ENCODE measurements at regions not wholly inside any gene's neighbourhood (a gene's known extent, or its start where the extent isn't known, plus 50 kb on each side); places are given as distances from the start of the nearest gene placed in this dataset.

DNA sequence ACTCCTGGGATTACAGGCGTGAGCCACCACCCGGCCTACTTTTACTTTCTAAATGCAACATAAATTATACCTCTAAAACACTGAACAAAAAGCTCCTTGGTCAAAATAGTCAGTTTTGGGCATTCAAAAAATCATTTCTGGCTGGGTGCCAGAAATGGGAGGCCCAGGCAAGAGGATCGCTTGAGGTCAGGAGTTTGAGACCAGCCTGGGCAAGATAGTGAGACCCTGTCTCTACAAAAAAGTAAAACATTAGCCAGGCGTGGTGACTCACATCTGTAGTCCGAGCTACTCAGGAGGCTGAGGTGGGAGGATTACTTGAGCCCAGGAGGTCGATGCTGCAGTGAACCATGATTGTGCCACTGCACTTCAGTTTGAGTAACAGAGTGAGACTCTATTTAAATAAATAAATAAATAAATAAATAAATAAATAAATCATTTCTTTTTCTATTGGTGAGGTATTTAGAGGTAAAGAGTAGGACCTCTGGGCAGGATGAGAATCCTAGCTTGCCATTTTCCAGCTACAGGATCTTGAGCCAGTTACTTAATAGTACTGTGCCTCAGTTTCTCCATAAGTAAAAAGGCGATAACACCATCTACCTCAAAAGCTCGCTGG lies 87.6 kb downstream of the SKIDA1 start (continued):
- TF ChIP-seq MTA3 (IDR thresholded peaks at IDR 0.05; ENCODE audit: borderline replicate concordance, low read length) (no peak), NFIC (IDR thresholded peaks at IDR 0.05; ENCODE audit: low read depth, low read length) (no peak), BHLHE40 (IDR thresholded peaks at IDR 0.05; ENCODE audit: borderline replicate concordance in 1 of 2, low read depth in 2 of 2, low read length in 1 of 2) (no peak), TCF3 (IDR thresholded peaks at IDR 0.05; ENCODE audit: borderline replicate concordance, insufficient read depth, low read depth, low read length) (no peak)
- TF ChIP-seq, protein P1, sequence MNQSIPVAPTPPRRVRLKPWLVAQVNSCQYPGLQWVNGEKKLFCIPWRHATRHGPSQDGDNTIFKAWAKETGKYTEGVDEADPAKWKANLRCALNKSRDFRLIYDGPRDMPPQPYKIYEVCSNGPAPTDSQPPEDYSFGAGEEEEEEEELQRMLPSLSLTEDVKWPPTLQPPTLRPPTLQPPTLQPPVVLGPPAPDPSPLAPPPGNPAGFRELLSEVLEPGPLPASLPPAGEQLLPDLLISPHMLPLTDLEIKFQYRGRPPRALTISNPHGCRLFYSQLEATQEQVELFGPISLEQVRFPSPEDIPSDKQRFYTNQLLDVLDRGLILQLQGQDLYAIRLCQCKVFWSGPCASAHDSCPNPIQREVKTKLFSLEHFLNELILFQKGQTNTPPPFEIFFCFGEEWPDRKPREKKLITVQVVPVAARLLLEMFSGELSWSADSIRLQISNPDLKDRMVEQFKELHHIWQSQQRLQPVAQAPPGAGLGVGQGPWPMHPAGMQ (IDR thresholded peaks at IDR 0.05; ENCODE audit: borderline replicate concordance): no peak

DNA sequence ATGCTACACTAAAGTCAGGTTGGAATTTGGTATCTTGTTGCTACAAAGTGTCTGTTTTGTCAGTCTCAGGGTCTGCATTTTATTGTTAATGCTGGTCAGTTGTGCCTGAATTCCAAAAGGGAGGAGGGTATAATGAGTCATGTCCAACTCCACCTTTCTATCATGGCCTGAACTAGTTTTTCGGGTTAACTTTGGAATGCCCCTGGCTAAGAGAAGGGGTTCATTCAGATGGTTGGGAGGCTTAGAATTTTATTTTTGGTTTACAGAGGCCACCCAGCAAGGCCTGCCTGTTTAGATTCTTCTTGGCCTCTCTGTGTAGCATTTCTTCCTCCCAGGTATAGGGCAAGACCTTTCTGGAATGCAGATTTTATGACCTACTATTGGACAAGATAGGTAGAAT lies 93.2 kb downstream of the SKIDA1 start:
- DNase-seq (ENCODE audit: low read depth, low spot score) (no peak), ATAC-seq (no peak), FAIRE-seq (no peak)
- ChIA-PET CTCF (no interaction called here), SMC1A (ENCODE audit: uncharacterized antibody, unreplicated experiment) (no interaction called here), RAD21 (ENCODE audit: unreplicated experiment) (no interaction called here), POLR2A (no interaction called here)
- H4K20me1 ChIP-seq (ENCODE audit: control insufficient read depth, insufficient read depth): no peaks in the 10 kb centered on the region
- in situ Hi-C loops (cut with MboI) (no loop called here), intact Hi-C loops (cut with micrococcal nuclease; ENCODE audit: unreplicated experiment) (no loop called here)
- no peaks in the 10 kb centered on the region for H3K27me3 ChIP-seq (replicated peaks in 1 of 2; ENCODE audit: control insufficient read depth in 2 of 2, insufficient read depth in 2 of 2, low read length in 1 of 2)
- H3K4me3 ChIP-seq: no peak overlapping the region
- peaks cover 6% of the 10 kb centered on the region; the same call in 2 of the 3 replicates for H3K9me3 ChIP-seq (replicated peaks; ENCODE audit: control insufficient read depth, insufficient read depth, low read length)
- no peak overlapping the region for H3K9ac ChIP-seq (ENCODE audit: control insufficient read depth, insufficient read depth, low read length)
- 86% methylated on average over 1 of the region's 1 CpG for WGBS (ENCODE audit: insufficient coverage, insufficient replicate concordance, low lambda C conversion rate, missing lambda C conversion rate)
- no peak overlapping the region for H3K27ac ChIP-seq (ENCODE audit: control insufficient read depth, insufficient read depth)
- H3K4me2 ChIP-seq (ENCODE audit: control insufficient read depth, insufficient read depth): no peak overlapping the region
- TF ChIP-seq SMARCA5 (IDR thresholded peaks at IDR 0.05): no peak
- no peak for TF ChIP-seq BACH1 (IDR thresholded peaks at IDR 0.05; ENCODE audit: borderline replicate concordance)
- no peak for TF ChIP-seq BRCA1 (IDR thresholded peaks at IDR 0.05; ENCODE audit: low read depth, low read length)
- TF ChIP-seq ZBED1 (IDR thresholded peaks at IDR 0.05; ENCODE audit: borderline replicate concordance): no peak
- no peak for TF ChIP-seq SREBF2 (IDR thresholded peaks at IDR 0.05; ENCODE audit: low read length)
- no peak for TF ChIP-seq SRF (IDR thresholded peaks at IDR 0.05; ENCODE audit: low read depth in 2 of 2, low read length in 2 of 2)
- TF ChIP-seq, protein P2, sequence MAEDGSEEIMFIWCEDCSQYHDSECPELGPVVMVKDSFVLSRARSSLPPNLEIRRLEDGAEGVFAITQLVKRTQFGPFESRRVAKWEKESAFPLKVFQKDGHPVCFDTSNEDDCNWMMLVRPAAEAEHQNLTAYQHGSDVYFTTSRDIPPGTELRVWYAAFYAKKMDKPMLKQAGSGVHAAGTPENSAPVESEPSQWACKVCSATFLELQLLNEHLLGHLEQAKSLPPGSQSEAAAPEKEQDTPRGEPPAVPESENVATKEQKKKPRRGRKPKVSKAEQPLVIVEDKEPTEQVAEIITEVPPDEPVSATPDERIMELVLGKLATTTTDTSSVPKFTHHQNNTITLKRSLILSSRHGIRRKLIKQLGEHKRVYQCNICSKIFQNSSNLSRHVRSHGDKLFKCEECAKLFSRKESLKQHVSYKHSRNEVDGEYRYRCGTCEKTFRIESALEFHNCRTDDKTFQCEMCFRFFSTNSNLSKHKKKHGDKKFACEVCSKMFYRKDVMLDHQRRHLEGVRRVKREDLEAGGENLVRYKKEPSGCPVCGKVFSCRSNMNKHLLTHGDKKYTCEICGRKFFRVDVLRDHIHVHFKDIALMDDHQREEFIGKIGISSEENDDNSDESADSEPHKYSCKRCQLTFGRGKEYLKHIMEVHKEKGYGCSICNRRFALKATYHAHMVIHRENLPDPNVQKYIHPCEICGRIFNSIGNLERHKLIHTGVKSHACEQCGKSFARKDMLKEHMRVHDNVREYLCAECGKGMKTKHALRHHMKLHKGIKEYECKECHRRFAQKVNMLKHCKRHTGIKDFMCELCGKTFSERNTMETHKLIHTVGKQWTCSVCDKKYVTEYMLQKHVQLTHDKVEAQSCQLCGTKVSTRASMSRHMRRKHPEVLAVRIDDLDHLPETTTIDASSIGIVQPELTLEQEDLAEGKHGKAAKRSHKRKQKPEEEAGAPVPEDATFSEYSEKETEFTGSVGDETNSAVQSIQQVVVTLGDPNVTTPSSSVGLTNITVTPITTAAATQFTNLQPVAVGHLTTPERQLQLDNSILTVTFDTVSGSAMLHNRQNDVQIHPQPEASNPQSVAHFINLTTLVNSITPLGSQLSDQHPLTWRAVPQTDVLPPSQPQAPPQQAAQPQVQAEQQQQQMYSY (CRISPR knock-in tag; IDR thresholded peaks at IDR 0.05): no peak
- no peak for TF ChIP-seq PML (IDR thresholded peaks at IDR 0.05; ENCODE audit: low read length)
- TF ChIP-seq MTA2 (IDR thresholded peaks at IDR 0.05; ENCODE audit: low read depth): no peak
- TF ChIP-seq, protein P3, sequence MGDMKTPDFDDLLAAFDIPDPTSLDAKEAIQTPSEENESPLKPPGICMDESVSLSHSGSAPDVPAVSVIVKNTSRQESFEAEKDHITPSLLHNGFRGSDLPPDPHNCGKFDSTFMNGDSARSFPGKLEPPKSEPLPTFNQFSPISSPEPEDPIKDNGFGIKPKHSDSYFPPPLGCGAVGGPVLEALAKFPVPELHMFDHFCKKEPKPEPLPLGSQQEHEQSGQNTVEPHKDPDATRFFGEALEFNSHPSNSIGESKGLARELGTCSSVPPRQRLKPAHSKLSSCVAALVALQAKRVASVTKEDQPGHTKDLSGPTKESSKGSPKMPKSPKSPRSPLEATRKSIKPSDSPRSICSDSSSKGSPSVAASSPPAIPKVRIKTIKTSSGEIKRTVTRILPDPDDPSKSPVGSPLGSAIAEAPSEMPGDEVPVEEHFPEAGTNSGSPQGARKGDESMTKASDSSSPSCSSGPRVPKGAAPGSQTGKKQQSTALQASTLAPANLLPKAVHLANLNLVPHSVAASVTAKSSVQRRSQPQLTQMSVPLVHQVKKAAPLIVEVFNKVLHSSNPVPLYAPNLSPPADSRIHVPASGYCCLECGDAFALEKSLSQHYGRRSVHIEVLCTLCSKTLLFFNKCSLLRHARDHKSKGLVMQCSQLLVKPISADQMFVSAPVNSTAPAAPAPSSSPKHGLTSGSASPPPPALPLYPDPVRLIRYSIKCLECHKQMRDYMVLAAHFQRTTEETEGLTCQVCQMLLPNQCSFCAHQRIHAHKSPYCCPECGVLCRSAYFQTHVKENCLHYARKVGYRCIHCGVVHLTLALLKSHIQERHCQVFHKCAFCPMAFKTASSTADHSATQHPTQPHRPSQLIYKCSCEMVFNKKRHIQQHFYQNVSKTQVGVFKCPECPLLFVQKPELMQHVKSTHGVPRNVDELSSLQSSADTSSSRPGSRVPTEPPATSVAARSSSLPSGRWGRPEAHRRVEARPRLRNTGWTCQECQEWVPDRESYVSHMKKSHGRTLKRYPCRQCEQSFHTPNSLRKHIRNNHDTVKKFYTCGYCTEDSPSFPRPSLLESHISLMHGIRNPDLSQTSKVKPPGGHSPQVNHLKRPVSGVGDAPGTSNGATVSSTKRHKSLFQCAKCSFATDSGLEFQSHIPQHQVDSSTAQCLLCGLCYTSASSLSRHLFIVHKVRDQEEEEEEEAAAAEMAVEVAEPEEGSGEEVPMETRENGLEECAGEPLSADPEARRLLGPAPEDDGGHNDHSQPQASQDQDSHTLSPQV (IDR thresholded peaks at IDR 0.05): no peak
- H3K4me1 ChIP-seq (ENCODE audit: control insufficient read depth, insufficient read depth, low read length): peaks cover 4% of the 10 kb centered on the region; the same call in 1 of the 2 replicates
- no peak overlapping the region for H2AFZ ChIP-seq (ENCODE audit: control insufficient read depth, low read depth, low read length)
- no peaks in the 10 kb centered on the region for H3K36me3 ChIP-seq (ENCODE audit: control insufficient read depth in 2 of 2, insufficient read depth in 2 of 2, low read length in 1 of 2)
- no peaks in the 10 kb centered on the region for H3K79me2 ChIP-seq (ENCODE audit: control insufficient read depth, insufficient read depth, low read length)
- no TSS peak for BruUV-seq (replicated peaks)
